ENCODE measurements at regions not wholly inside any gene's neighbourhood (a gene's known extent, or its start where the extent isn't known, plus 50 kb on each side); places are given as distances from the start of the nearest gene placed in this dataset.

GRCh38 chr7:131141443-131141967, 186.2 kb upstream of the MKLN1 start:
- H3K36me3 ChIP-seq (ENCODE audit: insufficient read depth, low read length, poor library complexity, severe bottlenecking): no peaks in the 10 kb centered on the region
- H3K4me3 ChIP-seq (ENCODE audit: low read depth, low read length, poor library complexity, severe bottlenecking): no peak overlapping the region
- H3K27me3 ChIP-seq (replicated peaks; ENCODE audit: insufficient read depth, low read depth, low read length, poor library complexity): no peaks in the 10 kb centered on the region
- no peak overlapping the region for H3K27ac ChIP-seq (ENCODE audit: low read depth, low read length, poor library complexity, severe bottlenecking)
- CTCF ChIA-PET: no interaction called here
- no peaks in the 10 kb centered on the region for H3K4me1 ChIP-seq (ENCODE audit: insufficient read depth, low read length, poor library complexity, severe bottlenecking)
- DNase-seq (ENCODE audit: low spot score): no peak
- BruUV-seq (replicated peaks): no TSS peak
- POLR2A ChIA-PET (ENCODE audit: low non-redundant PET): no interaction called here
- TF ChIP-seq CTCF (conservative IDR thresholded peaks at IDR 0.05; ENCODE audit: low read depth, low read length) (no peak), EZH2 (IDR thresholded peaks at IDR 0.05; ENCODE audit: borderline replicate concordance, low read depth, low read length, poor library complexity, severe bottlenecking) (no peak)
- intact Hi-C loops (cut with micrococcal nuclease; ENCODE audit: unreplicated experiment): no loop called here
- H3K9me3 ChIP-seq (ENCODE audit: low read depth, low read length, poor library complexity, severe bottlenecking): no peaks in the 10 kb centered on the region

- H3K27ac ChIP-seq (ENCODE audit: low read depth, low read length, poor library complexity, severe bottlenecking): no peak overlapping the region
- ChIA-PET POLR2A (ENCODE audit: low non-redundant PET) (no interaction called here), CTCF (no interaction called here)
- H3K27me3 ChIP-seq (replicated peaks; ENCODE audit: insufficient read depth, low read depth, low read length, poor library complexity): no peaks in the 10 kb centered on the region
- TF ChIP-seq CTCF (conservative IDR thresholded peaks at IDR 0.05; ENCODE audit: low read depth, low read length) (no peak), EZH2 (IDR thresholded peaks at IDR 0.05; ENCODE audit: borderline replicate concordance, low read depth, low read length, poor library complexity, severe bottlenecking) (no peak)
- intact Hi-C loops (cut with micrococcal nuclease; ENCODE audit: unreplicated experiment): no loop called here
- DNase-seq (ENCODE audit: low spot score): no peak
- H3K36me3 ChIP-seq (ENCODE audit: insufficient read depth, low read length, poor library complexity, severe bottlenecking): no peaks in the 10 kb centered on the region
- no peak overlapping the region for H3K4me3 ChIP-seq (ENCODE audit: low read depth, low read length, poor library complexity, severe bottlenecking)
- no TSS peak for BruUV-seq (replicated peaks)
- H3K9me3 ChIP-seq (ENCODE audit: low read depth, low read length, poor library complexity, severe bottlenecking): no peaks in the 10 kb centered on the region
- no peaks in the 10 kb centered on the region for H3K4me1 ChIP-seq (ENCODE audit: insufficient read depth, low read length, poor library complexity, severe bottlenecking)
Measured at GRCh38 chr7:131143869-131144268, 183.8 kb upstream of the MKLN1 start.

GRCh38 chr7:131145026-131145425, 182.7 kb upstream of the MKLN1 start:
- no TSS peak for BruUV-seq (replicated peaks)
- intact Hi-C loops (cut with micrococcal nuclease; ENCODE audit: unreplicated experiment): no loop called here
- ChIA-PET POLR2A (ENCODE audit: low non-redundant PET) (no interaction called here), CTCF (no interaction called here)
- H3K4me3 ChIP-seq (ENCODE audit: low read depth, low read length, poor library complexity, severe bottlenecking): no peak overlapping the region
- H3K27me3 ChIP-seq (replicated peaks; ENCODE audit: insufficient read depth, low read depth, low read length, poor library complexity): no peaks in the 10 kb centered on the region
- DNase-seq (ENCODE audit: low spot score): no peak
- no peaks in the 10 kb centered on the region for H3K36me3 ChIP-seq (ENCODE audit: insufficient read depth, low read length, poor library complexity, severe bottlenecking)
- TF ChIP-seq CTCF (conservative IDR thresholded peaks at IDR 0.05; ENCODE audit: low read depth, low read length) (no peak), EZH2 (IDR thresholded peaks at IDR 0.05; ENCODE audit: borderline replicate concordance, low read depth, low read length, poor library complexity, severe bottlenecking) (no peak)
- no peaks in the 10 kb centered on the region for H3K9me3 ChIP-seq (ENCODE audit: low read depth, low read length, poor library complexity, severe bottlenecking)
- H3K27ac ChIP-seq (ENCODE audit: low read depth, low read length, poor library complexity, severe bottlenecking): no peak overlapping the region
- no peaks in the 10 kb centered on the region for H3K4me1 ChIP-seq (ENCODE audit: insufficient read depth, low read length, poor library complexity, severe bottlenecking)

Data from A673 (cell line).